IMR-90 (cell line): ENCODE measurements at regions not wholly inside any gene's neighbourhood (a gene's known extent, or its start where the extent isn't known, plus 50 kb on each side); places are given as distances from the start of the nearest gene placed in this dataset.

Experiments
- ATAC-seq: fragments of 200-7000 bp; cut with Tn5 transposase; 2 replicates; pipeline ENCODE4 v1.9.1; 2020; ENCODE audit warnings: low read depth, mild to moderate bottlenecking, moderate library complexity
- BruUV-seq: library from RNA; stranded (reverse); fragments of 400-500 nt; replicated peaks from 2 replicates; lab custom pipeline; 2021; lab: Mats Ljungman, UMichigan
- CTCF ChIA-PET: fragments of 300-600 bp; formaldehyde crosslinking; extraction: SDS; loops from one replicate; lab custom pipeline; 2021; ENCODE audit warnings: antibody characterized with exemption; lab: Yijun Ruan, JAX
- POLR2A ChIA-PET: fragments of 300-600 bp; sonication (Branson Sonifier 250); formaldehyde crosslinking; loops from one replicate; lab custom pipeline; 2022; ENCODE audit warnings: antibody characterized with exemption; ENCODE audit not compliant: unreplicated experiment; lab: Charles Lee
- DNase-seq: peaks from one replicate; pipeline ENCODE4 v3.0.0; 2013
- H2AFZ ChIP-seq: replicated peaks from 2 replicates; pipeline ENCODE3; 2013; ENCODE audit warnings: low read length, mild to moderate bottlenecking; ENCODE audit not compliant: poor library complexity
- H2AK5ac ChIP-seq: 2 replicates; pipeline ENCODE4 v1.6.1; 2013; ENCODE audit warnings: low read depth, low read length, inconsistent platforms
- H2AK9ac ChIP-seq: replicated peaks from 2 replicates; pipeline ENCODE3; 2013; ENCODE audit warnings: mild to moderate bottlenecking, low read depth, low read length, moderate library complexity; ENCODE audit not compliant: poor library complexity
- H2BK120ac ChIP-seq: 2 replicates; pipeline ENCODE4 v1.6.1; 2013; ENCODE audit warnings: low read depth, low read length, inconsistent platforms
- H2BK15ac ChIP-seq: 3 replicates; pipeline ENCODE4 v1.6.1; 2013; ENCODE audit warnings: low read depth, low read length, inconsistent platforms
- H2BK20ac ChIP-seq: 2 replicates; pipeline ENCODE4 v1.6.1; 2013; ENCODE audit warnings: low read depth, mild to moderate bottlenecking, inconsistent platforms, low read length, moderate library complexity
- H2BK5ac ChIP-seq: 2 replicates; pipeline ENCODE4 v1.6.1; 2013; ENCODE audit warnings: mild to moderate bottlenecking, low read depth, low read length, inconsistent platforms; ENCODE audit not compliant: poor library complexity, severe bottlenecking
- H3K14ac ChIP-seq: replicated peaks from 2 replicates; pipeline ENCODE4 v1.6.1; 2013; ENCODE audit warnings: low read depth, low read length, inconsistent platforms
- H3K18ac ChIP-seq: 2 replicates; pipeline ENCODE4 v1.6.1; 2013; ENCODE audit warnings: low read depth, low read length, control low read depth
- H3K23ac ChIP-seq: 2 replicates; pipeline ENCODE4 v1.6.1; 2013; ENCODE audit warnings: low read depth, low read length, inconsistent platforms
- H3K27ac ChIP-seq: 2 replicates; pipeline ENCODE4 v1.5.1; 2013; ENCODE audit warnings: mild to moderate bottlenecking, control low read depth, low read length; ENCODE audit not compliant: insufficient read depth
- H3K27me3 ChIP-seq: 2 replicates; pipeline ENCODE4 v1.6.1; 2013; ENCODE audit warnings: low read length; ENCODE audit not compliant: control insufficient read depth, insufficient read depth
- H3K36me3 ChIP-seq: 2 replicates; pipeline ENCODE4 v1.6.1; 2013; ENCODE audit warnings: low read length, mixed read lengths; ENCODE audit not compliant: control insufficient read depth, insufficient read depth
- H3K4ac ChIP-seq: 2 replicates; pipeline ENCODE4 v1.6.1; 2013; ENCODE audit warnings: low read depth, low read length, inconsistent platforms
- H3K4me1 ChIP-seq: 2 replicates; pipeline ENCODE4 v1.6.1; 2013; ENCODE audit warnings: low read length, mixed read lengths; ENCODE audit not compliant: control insufficient read depth, insufficient read depth
- H3K4me2 ChIP-seq: 2 replicates; pipeline ENCODE4 v1.6.1; 2013; ENCODE audit warnings: low read depth, mild to moderate bottlenecking, control low read depth, low read length, moderate library complexity
- H3K4me3 ChIP-seq: 2 replicates; pipeline ENCODE4 v1.5.1; 2013; ENCODE audit warnings: low read depth, mild to moderate bottlenecking, control low read depth, low read length, moderate library complexity; ENCODE audit not compliant: insufficient read depth
- H3K56ac ChIP-seq: 2 replicates; pipeline ENCODE4 v1.6.1; 2013; ENCODE audit warnings: low read length, inconsistent platforms; ENCODE audit not compliant: insufficient read depth; ENCODE audit errors: extremely low read depth
- H3K79me1 ChIP-seq, 2 experiments: 2 replicates each; pipeline ENCODE4 v1.6.1; 2013; ENCODE audit warnings: low read length in 2 of 2, inconsistent platforms in 1 of 2, low read depth in 1 of 2
- H3K9ac ChIP-seq: 2 replicates; pipeline ENCODE4 v1.6.1; 2013; ENCODE audit warnings: low read depth, low read length, control low read depth
- H3K9me1 ChIP-seq: 2 replicates; pipeline ENCODE4 v1.6.1; 2013; ENCODE audit warnings: low read length, inconsistent platforms; ENCODE audit not compliant: insufficient read depth
- H3K9me3 ChIP-seq: 2 replicates; pipeline ENCODE4 v1.6.1; 2013; ENCODE audit warnings: low read length; ENCODE audit not compliant: control insufficient read depth, insufficient read depth
- H4K20me1 ChIP-seq: 2 replicates; pipeline ENCODE4 v1.6.1; 2013; ENCODE audit warnings: low read length, inconsistent platforms; ENCODE audit not compliant: insufficient read depth
- H4K5ac ChIP-seq: 2 replicates; pipeline ENCODE4 v1.6.1; 2013; ENCODE audit warnings: mild to moderate bottlenecking, low read depth, low read length, control low read depth
- H4K8ac ChIP-seq, 2 experiments: 2 replicates each; pipeline ENCODE4 v1.6.1; 2013; ENCODE audit warnings: low read depth in 2 of 2, low read length in 2 of 2, control low read depth in 1 of 2, inconsistent platforms in 1 of 2
- H4K91ac ChIP-seq: 2 replicates; pipeline ENCODE4 v1.6.1; 2013; ENCODE audit warnings: low read depth, low read length, inconsistent platforms; ENCODE audit not compliant: insufficient read depth
- BHLHE40 ChIP-seq: fragments of 150-350 bp; IDR thresholded peaks from 2 replicates; pipeline ENCODE4 v1.6.1; 2016; ENCODE audit warnings: mild to moderate bottlenecking, low read depth, low read length
- CEBPB ChIP-seq: IDR thresholded peaks from 2 replicates; pipeline ENCODE4 v1.6.1; 2012; ENCODE audit warnings: low read depth, low read length, improper control_type of control experiment
- ELK1 ChIP-seq: fragments of 150-350 bp; IDR thresholded peaks from 2 replicates; pipeline ENCODE4 v1.6.1; 2016; ENCODE audit warnings: low read depth, mild to moderate bottlenecking, low read length, moderate library complexity, borderline replicate concordance
- MAFK ChIP-seq: IDR thresholded peaks from 2 replicates; pipeline ENCODE4 v1.6.1; 2012; ENCODE audit warnings: low read depth, low read length, improper control_type of control experiment
- RCOR1 ChIP-seq: IDR thresholded peaks from 2 replicates; pipeline ENCODE4 v1.6.1; 2012; ENCODE audit warnings: mild to moderate bottlenecking, low read length, improper control_type of control experiment; ENCODE audit not compliant: insufficient replicate concordance
- SMC3 ChIP-seq: fragments of 150-350 bp; IDR thresholded peaks from 2 replicates; pipeline ENCODE4 v1.6.1; 2016; ENCODE audit warnings: low read depth, mild to moderate bottlenecking, antibody characterized with exemption, low read length, moderate library complexity
- WGBS, 2 experiments: methylation state at CpG; one replicate each; pipeline versions ENCODE4 v1.1.5 to v1.1.7; 2013; ENCODE audit warnings: missing lambda C conversion rate in 2 of 2; ENCODE audit not compliant: insufficient read length in 1 of 2; ENCODE audit errors: extremely low coverage in 2 of 2; 5-methylcytosine and 5-hydroxymethylcytosine counted together
- dilution Hi-C: fragments of 300-500 bp; cut with HindIII; formaldehyde crosslinking; loops from one replicate; pipeline ENCODE4 v1.14.3; 2018; ENCODE audit warnings: low sequenced_read_pairs; ENCODE audit not compliant: unreplicated experiment
- in situ Hi-C: fragments of 300-500 bp; cut with MboI; formaldehyde crosslinking; loops from 3 replicates; pipeline ENCODE4 v1.14.3; 2019; ENCODE audit warnings: low sequenced_read_pairs, inconsistent platforms, mixed read lengths
- intact Hi-C: fragments of 100-400 bp; cut with micrococcal nuclease; formaldehyde crosslinking; loops from 2 replicates; pipeline ENCODE4 v1.10.0; 2022

GRCh38 chr1:67601955-67602354, 83.0 kb upstream of the GADD45A start:
- POLR2A ChIA-PET = no interaction called here
- no TSS peak for BruUV-seq

More at GRCh38 chr1:67601955-67602354, 83.0 kb upstream of the GADD45A start:
- Histone ChIP-seq H2BK15ac (no peak overlapping the region), H2BK120ac (no peak overlapping the region), H3K4me3 (no peak overlapping the region), H3K36me3 (no peaks in the 10 kb centered on the region), H3K14ac (no peak overlapping the region), H2AK9ac (no peak overlapping the region), H3K4me2 (no peak overlapping the region), H3K9ac (no peak overlapping the region), H3K56ac (no peak overlapping the region), H3K23ac (no peak overlapping the region), H2BK5ac (no peak overlapping the region), H3K27me3 (peaks cover 6% of the 10 kb centered on the region), H2AK5ac (no peak overlapping the region), H4K20me1 (no peaks in the 10 kb centered on the region), H3K79me1 (no peaks in the 10 kb centered on the region), H4K5ac (no peak overlapping the region), H3K9me3 (no peaks in the 10 kb centered on the region), H3K27ac (no peak overlapping the region), H3K4me1 (no peaks in the 10 kb centered on the region), H3K9me1 (no peaks in the 10 kb centered on the region), H3K4ac (no peak overlapping the region), H2AFZ (no peak overlapping the region), H3K18ac (no peak overlapping the region), H4K91ac (no peak overlapping the region), H4K8ac (no peak overlapping the region), H2BK20ac (no peak overlapping the region)
- dilution Hi-C loops = no loop called here
- no CpG with 5 or more reads among the region's 2 CpGs for WGBS, 2 experiments
- DNase-seq (no peak), ATAC-seq (no peak)
- in situ Hi-C loops = no loop called here
- intact Hi-C loops = no loop called here
- CTCF ChIA-PET = interaction anchor here (0.5 kb wide), 1 partner anchor 798 kb away, joined by 4 read pairs; no protein-coding TSS in a partner anchor
- TF ChIP-seq SMC3 (no peak), MAFK (no peak), RCOR1 (no peak), BHLHE40 (no peak), ELK1 (no peak), CEBPB (no peak)
